HG03097 (cell line): ENCODE measurements at regions not wholly inside any gene's neighbourhood (a gene's known extent, or its start where the extent isn't known, plus 50 kb on each side); places are given as distances from the start of the nearest gene placed in this dataset.

Experiments used
- ATAC-seq: cut with Tn5 transposase; IDR thresholded peaks from one replicate; pipeline ENCODE4 v1.9.1; 2021; ENCODE audit not compliant: unreplicated experiment, low FRiP score

GRCh38 chr2:150417278-150417677, 70.2 kb downstream of the RND3 start:
- no peak for ATAC-seq

GRCh38 chr2:150415022-150415421, 72.4 kb downstream of the RND3 start:
- ATAC-seq, result no peak

- ATAC-seq, result no peak
Observed at GRCh38 chr2:150413910-150414309, 73.6 kb downstream of the RND3 start.

GRCh38 chr2:150413366-150413765, 74.1 kb downstream of the RND3 start:
- ATAC-seq, result no peak

DNA sequence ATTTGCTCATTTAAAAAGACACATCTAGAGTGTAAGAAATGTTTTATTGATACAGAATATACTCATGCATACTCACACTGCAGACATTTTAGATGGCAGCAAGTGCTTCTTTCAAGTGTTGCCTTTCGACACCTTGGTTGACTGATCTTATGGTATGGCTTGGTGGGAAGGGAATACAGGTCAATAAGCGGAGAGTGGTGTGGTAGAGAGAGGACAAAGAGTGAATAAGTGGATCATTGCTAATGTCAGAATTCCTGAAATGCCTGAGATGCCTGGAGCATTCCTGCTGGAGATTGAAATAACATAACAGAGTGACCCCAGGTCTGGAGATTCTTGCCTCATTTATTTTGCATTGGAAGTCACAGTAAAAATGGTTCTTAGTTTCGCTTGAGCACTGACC, 76.7 kb downstream of the RND3 start:
- no peak for ATAC-seq

DNA sequence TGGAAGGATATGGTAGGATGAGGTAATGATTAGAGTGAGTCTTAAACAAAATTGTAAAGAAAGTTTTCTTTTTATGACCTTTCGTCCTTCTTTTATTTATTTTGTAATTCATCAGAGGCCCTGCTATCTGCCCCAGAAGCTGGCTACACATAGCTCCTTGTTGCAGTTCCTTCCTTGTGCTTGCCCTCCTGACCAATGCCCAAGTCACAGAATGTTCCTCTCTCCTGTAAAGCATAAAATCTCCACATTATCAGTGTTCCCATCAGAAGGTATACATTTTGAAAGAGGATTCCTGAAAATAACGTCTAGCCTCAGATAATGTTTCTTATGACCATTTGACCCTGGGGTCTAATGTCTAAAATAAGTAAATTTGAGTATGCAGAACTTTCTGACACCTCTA, 78.3 kb downstream of the RND3 start:
- no peak for ATAC-seq

- ATAC-seq, result no peak
Observed at GRCh38 chr2:150404147-150404546, 83.3 kb downstream of the RND3 start.

DNA sequence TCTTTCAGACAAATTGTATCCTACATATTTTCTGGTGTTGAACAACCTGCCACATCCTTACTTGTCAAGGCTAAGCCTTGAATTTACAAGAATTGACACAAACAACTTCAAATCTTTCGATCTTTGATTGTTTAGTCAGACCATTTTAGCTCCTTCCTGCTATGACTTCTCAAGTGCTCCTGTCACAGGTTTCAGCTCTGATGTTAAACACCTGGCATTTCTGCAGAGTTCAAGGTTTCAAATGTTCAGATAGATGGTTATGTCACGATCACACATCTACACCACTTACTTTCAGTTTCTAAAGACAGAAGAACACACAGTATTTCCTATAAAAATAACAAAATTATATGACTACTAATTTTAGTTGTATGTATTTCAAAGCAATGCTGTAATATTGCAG, 84.0 kb downstream of the RND3 start:
- ATAC-seq, result peak; percentile 89

GRCh38 chr2:150402953-150403352, 84.5 kb downstream of the RND3 start:
- ATAC-seq, result no peak

DNA sequence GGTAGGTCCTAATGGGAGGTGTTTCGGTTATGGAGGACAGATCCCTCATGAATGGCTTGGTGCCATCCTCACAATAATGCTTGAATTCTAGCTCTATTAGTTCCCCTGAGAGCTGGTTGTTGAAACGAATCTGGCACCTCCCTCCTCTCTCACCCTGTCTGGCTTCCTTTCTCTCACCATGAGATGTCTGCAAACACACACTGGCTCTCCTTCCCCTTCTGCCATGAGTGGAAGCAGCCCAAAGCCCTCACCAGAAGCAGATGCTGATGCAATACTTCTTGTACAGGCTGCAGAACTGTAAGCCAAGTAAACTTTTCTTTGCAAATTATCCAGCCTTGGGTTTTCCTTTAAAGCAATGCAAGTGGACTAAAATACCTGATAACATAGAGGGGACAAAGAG, 86.6 kb downstream of the RND3 start:
- ATAC-seq, result no peak

DNA sequence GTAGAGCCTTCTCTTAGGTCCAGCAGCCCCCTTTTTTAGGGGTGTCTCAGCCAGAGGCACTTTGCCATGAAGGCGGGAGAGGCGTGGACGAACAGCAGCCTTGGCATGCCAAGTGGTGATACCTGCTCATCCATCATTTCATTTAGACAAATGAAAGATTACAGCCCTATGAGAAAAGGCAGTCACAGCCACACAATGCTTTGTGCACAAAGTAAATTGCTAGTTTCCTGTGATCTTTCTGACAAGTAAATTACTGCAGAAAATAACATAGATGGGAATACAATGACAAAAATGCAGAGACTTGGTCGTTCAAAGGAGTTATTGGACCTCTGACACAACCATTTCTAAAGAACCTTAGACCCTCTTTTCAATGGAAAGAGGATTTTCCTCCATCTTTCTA, 94.9 kb downstream of the RND3 start:
- ATAC-seq, result no peak

DNA sequence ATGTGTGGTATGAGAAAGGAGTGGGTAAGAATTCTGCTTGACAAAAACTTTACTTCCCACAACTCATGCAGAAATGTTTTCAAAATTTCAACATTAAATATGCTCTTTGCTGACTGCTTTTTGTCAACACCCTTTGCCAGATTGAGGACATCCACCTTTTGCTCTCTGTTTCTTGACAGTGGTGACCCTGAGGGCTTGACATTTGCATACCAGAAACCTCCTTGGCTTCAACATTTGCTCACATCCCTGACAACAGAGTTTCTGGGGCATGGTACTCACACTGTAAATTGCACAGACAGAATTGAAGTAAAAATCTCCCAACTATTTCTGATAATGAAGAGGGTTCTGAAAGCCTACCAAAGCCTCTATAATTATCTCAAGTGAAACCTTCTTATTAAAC, 95.7 kb downstream of the RND3 start:
- ATAC-seq, result no peak

DNA sequence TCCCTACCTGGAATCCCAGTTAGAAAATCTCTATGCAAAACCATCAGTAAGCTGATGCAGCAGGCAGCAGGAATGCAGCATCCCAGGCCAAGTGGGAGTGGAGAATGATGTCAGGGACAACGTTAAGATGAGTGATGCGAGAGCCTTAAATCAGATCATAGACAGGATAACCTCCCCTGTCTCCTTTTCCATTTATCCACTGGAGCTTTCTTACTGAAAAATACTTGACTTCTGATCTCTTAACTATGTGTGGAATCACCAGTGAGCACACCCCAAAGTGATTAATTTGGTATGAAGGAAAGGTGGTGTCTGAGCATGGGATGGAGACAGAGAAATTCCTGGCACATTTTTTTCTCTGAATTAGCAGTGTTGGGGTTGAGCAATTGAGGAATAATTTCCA, 98.0 kb downstream of the RND3 start:
- no peak for ATAC-seq

DNA sequence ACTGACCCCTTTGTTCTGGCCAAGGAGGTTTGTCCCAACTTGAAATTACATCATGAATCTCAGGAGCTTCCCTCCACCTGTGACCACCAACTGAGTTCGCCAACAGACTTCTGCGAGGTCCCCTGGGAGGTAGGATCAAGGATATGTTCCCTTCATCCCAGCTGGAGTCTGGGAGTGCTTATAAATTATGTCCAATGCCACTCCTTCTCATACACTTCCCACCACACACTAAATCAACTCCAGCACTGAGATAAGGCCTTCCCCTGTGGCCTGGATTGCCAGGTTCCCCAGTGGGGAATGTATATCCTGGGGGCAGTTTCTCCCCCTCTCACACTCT, 99.2 kb downstream of the RND3 start:
- ATAC-seq, result no peak

GRCh38 chr2:150387586-150388288, 99.7 kb downstream of the RND3 start:
- no peak for ATAC-seq

DNA sequence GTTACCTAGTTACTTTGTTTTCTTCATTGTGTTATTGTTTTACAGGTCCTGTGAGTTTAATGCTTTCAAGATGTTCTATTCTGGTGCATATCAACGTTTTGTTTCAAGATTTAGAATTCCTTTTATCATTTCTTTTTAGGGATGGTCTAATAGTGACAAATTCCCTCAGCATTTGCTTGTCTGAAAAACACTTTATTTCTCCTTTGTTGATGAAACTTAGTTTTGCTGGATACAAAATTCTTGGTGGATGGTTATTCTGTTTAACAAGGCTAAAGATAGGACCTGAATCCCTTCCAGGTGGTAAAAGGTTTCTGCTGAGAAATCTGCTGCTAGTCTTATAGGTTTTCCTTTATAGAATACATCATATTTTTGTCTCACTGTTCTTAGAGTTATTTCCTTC, 102.3 kb downstream of the RND3 start:
- no peak for ATAC-seq

GRCh38 chr2:150383587-150383986, 103.9 kb downstream of the RND3 start:
- ATAC-seq, result no peak

DNA sequence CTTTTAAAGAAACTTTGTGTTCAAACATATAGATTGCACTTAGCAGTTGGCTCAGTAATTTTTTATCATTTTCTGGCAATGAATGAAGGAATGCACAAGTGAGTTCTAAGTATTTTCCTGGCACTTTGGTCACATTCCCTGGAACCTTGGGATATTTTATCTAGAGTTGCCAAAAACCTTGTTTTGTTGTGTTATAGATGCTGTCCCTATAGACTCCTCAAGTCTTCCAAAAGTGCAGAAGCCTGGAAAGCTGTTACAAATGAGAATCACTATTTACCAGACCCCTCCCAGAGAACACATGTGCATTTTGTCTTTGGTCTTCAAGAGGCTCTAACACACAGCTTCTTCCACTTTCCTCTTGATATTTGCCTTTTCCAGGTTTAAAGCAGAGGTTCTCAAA, 108.3 kb downstream of the RND3 start:
- no peak for ATAC-seq

- no peak for ATAC-seq
Observed at GRCh38 chr2:150378686-150379085, 108.8 kb downstream of the RND3 start.

DNA sequence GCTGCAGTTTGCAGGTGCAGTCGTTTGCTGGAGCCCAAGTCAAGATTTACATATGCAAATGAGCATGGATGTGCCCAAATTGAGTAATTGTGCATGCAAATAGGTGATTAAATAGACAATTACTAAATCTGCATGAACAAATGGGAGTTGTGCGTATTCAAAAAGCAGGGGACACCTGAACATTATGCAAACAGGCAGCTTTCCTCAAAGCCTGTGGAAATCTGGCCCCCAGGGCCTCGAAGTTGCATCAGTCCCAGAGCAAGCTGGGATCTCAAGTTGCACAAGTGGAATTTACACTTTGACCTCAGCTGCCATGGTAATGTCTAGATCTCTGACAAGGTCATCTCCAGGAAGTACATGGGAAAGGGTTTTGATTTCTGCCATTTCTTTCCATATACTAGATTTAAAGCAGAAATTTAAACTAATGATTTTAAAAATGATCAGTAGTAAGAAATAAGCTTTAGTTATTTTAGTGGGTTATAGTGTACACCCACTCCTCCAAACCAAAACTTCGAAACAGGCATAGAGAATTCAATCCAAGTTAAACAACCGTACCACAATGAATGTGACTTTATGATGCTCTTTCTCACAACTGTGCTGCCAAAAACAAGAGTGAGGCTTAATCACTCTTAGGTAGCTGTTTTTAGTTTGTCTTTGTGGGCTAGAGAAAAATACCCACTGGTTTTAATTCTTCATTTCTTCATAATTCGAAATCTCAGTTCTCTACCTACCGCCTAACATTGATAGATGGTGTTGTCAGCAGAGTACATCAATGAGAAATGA, 110.7 kb downstream of the RND3 start:
- no peak for ATAC-seq

GRCh38 chr2:150375333-150375732, 112.1 kb downstream of the RND3 start:
- ATAC-seq, result no peak

DNA sequence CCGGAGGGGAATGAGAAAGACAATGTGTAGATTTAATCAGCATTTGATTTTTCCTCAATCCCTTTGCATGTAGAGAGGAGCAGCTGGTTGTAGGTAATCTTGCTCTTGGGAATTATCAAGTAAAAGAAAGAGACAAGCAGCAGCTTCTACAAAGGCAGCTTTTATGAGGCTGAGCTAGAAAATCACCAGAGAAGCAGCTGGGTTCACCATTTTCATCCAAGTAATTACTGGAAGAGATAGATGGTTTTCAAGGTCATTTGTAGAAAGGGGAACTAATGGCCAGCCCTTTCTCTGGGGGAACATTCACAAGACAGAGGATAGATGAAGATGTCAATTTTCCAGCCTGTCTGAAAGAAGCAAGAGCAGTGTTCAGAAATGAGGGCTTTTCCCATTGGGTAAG, 113.0 kb downstream of the RND3 start:
- ATAC-seq, result no peak
